T-cell (primary cell): ENCODE measurements at regions not wholly inside any gene's neighbourhood (a gene's known extent, or its start where the extent isn't known, plus 50 kb on each side); places are given as distances from the start of the nearest gene placed in this dataset.

Experiments used
- ATAC-seq, 4 experiments: fragments of 200-7000 bp in 3 of 4; fragments of 150-1000 bp in 1 of 4; cut with Tn5 transposase; replicated peaks in 1 of 4; 1 replicate in 3 of 4; 2 replicates in 1 of 4; pipeline ENCODE4 v1.10.0; 2021; ENCODE audit warnings: moderate library complexity in 3 of 4, mild to moderate bottlenecking in 2 of 4, moderate number of reproducible peaks in 1 of 4
- CTCF ChIA-PET, 2 donors: fragments of 300-600 bp; sonication (Branson Sonifier 250); formaldehyde crosslinking; loops; one replicate each; lab custom pipeline; 2022; ENCODE audit warnings: antibody characterized with exemption in 2 of 2; lab: Charles Lee
- POLR2A ChIA-PET, 2 donors: fragments of 300-600 bp; sonication (Branson Sonifier 250); formaldehyde crosslinking; loops; one replicate each; lab custom pipeline; 2022; ENCODE audit warnings: antibody characterized with exemption in 2 of 2; lab: Charles Lee
- DNase-seq, 35 experiments: peaks; one replicate each; pipeline versions ENCODE4 v3.0.0 to v3.0.0-alpha.2; 2013 to 2023
- H3K27ac ChIP-seq: one replicate; pipeline ENCODE4 v1.5.1; 2013; ENCODE audit warnings: low read length
- H3K27me3 ChIP-seq, 2 experiments: replicated peaks in 1 of 2; 1 replicate in 1 of 2; 2 replicates in 1 of 2; pipeline versions ENCODE4 v1.6.1 to v1.7.0; 2013; ENCODE audit warnings: low read length in 1 of 2, mixed read lengths in 1 of 2; ENCODE audit not compliant: control insufficient read depth in 2 of 2, insufficient read depth in 2 of 2; ENCODE audit errors: extremely low read depth in 1 of 2
- H3K36me3 ChIP-seq, 2 donors: 1 replicate in 1 of 2; 2 replicates in 1 of 2; pipeline versions ENCODE4 v1.6.1 to v1.7.0; 2013; ENCODE audit warnings: low read length in 1 of 2; ENCODE audit not compliant: control insufficient read depth in 2 of 2, insufficient read depth in 1 of 2; ENCODE audit errors: extremely low read depth in 1 of 2
- H3K4me1 ChIP-seq, 2 experiments: 1 replicate in 1 of 2; 2 replicates in 1 of 2; pipeline versions ENCODE4 v1.6.1 to v1.7.0; 2013; ENCODE audit warnings: low read length in 2 of 2, mixed read lengths in 1 of 2; ENCODE audit not compliant: insufficient read depth in 2 of 2, control insufficient read depth in 1 of 2; ENCODE audit errors: extremely low read depth in 1 of 2
- H3K4me3 ChIP-seq, 2 donors: 1 replicate in 1 of 2; 2 replicates in 1 of 2; pipeline versions ENCODE4 v1.5.1 to v1.7.0; 2013; ENCODE audit warnings: mild to moderate bottlenecking in 2 of 2, low read length in 1 of 2, moderate library complexity in 1 of 2; ENCODE audit not compliant: control insufficient read depth in 1 of 2; ENCODE audit errors: extremely low read depth in 1 of 2
- H3K9me3 ChIP-seq: 2 replicates; pipeline ENCODE4 v1.7.0; 2013
- H3K27ac Mint-ChIP-seq, 2 donors: one replicate each; pipeline ENCODE4 v1.8.0; 2020 to 2021; ENCODE audit warnings: mild to moderate bottlenecking in 2 of 2, mixed read lengths in 2 of 2
- H3K27me3 Mint-ChIP-seq, 2 donors: one replicate each; pipeline ENCODE4 v1.8.0; 2021 to 2022; ENCODE audit warnings: mixed read lengths in 2 of 2
- H3K36me3 Mint-ChIP-seq: one replicate; pipeline ENCODE4 v1.8.0; 2021; ENCODE audit warnings: mixed read lengths
- H3K4me1 Mint-ChIP-seq, 3 donors: one replicate each; pipeline ENCODE4 v1.8.0; 2020 to 2022; ENCODE audit warnings: mixed read lengths in 3 of 3, mild to moderate bottlenecking in 1 of 3
- H3K4me3 Mint-ChIP-seq, 3 donors: one replicate each; pipeline ENCODE4 v1.8.0; 2020 to 2022; ENCODE audit warnings: mild to moderate bottlenecking in 3 of 3, mixed read lengths in 3 of 3, moderate library complexity in 3 of 3
- H3K9me3 Mint-ChIP-seq, 3 donors: one replicate each; pipeline ENCODE4 v1.8.0; 2020 to 2022; ENCODE audit warnings: mixed read lengths in 3 of 3
- WGBS: methylation state at CpG from one replicate; pipeline ENCODE4 v1.1.5; 2013; ENCODE audit warnings: missing lambda C conversion rate; ENCODE audit not compliant: insufficient coverage; 5-methylcytosine and 5-hydroxymethylcytosine counted together

- ChIA-PET CTCF (no interaction called here), POLR2A (no interaction called here)
- no peak for DNase-seq
- ATAC-seq, result no peak
- Mint-ChIP-seq H3K27me3 (no peaks in the 10 kb centered on the region), H3K36me3 (no peaks in the 10 kb centered on the region), H3K4me3 (no peak overlapping the region), H3K9me3 (peaks cover 0 to 8% (median 2%) of the 10 kb centered on the region in 3 donors), H3K27ac (no peak overlapping the region), H3K4me1 (no peaks in the 10 kb centered on the region)
- no peak overlapping the region for H3K4me3 ChIP-seq
- H3K9me3 ChIP-seq, result no peaks in the 10 kb centered on the region
- H3K4me1 ChIP-seq, result no peaks in the 10 kb centered on the region
- H3K36me3 ChIP-seq, result no peaks in the 10 kb centered on the region
- no CpG with 5 or more reads among the region's 3 CpGs for WGBS
- H3K27ac ChIP-seq, result no peak overlapping the region
- no peaks in the 10 kb centered on the region for H3K27me3 ChIP-seq
Observed at GRCh38 chr2:185179743-185180142, 558.9 kb upstream of the FSIP2 start.

DNA sequence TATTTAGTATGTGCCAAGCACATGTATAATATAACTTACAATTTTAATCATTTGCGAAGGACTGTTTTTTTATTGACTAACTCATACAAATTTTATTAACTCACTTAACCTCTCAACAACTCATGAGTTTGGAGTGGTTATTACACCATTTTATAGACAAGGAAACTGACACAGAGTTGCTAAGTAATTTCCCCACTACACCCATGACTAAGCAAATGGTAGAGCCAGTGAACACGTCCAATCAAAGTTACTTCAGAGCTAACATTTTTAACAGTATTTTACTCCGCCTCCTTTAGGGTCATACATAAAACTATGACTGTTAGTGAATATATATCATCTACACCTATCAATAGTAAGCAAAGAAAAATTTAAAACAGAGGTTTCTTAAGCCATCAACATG, 556.7 kb upstream of the FSIP2 start:
- no CpG with 5 or more reads among the region's 3 CpGs for WGBS
- DNase-seq (no peak), ATAC-seq (no peak)
- no peaks in the 10 kb centered on the region for H3K4me1 ChIP-seq
- no peak overlapping the region for H3K4me3 ChIP-seq
- H3K9me3 Mint-ChIP-seq, result peaks cover 0 to 13% (median 4%) of the 10 kb centered on the region in 3 donors
- POLR2A ChIA-PET, result no interaction called here
- CTCF ChIA-PET, result no interaction called here
- no peak overlapping the region for H3K27ac Mint-ChIP-seq
- no peaks in the 10 kb centered on the region for H3K9me3 ChIP-seq
- H3K27ac ChIP-seq, result no peak overlapping the region
- H3K4me3 Mint-ChIP-seq, result no peak overlapping the region
- H3K4me1 Mint-ChIP-seq, result no peaks in the 10 kb centered on the region
- H3K27me3 ChIP-seq, result no peaks in the 10 kb centered on the region
- H3K36me3 Mint-ChIP-seq, result no peaks in the 10 kb centered on the region
- no peaks in the 10 kb centered on the region for H3K27me3 Mint-ChIP-seq
- H3K36me3 ChIP-seq, result no peaks in the 10 kb centered on the region

GRCh38 chr2:185185044-185185443, 553.6 kb upstream of the FSIP2 start:
- no peaks in the 10 kb centered on the region for H3K4me1 Mint-ChIP-seq
- peaks cover 0 to 15% (median 6%) of the 10 kb centered on the region in 3 donors for H3K9me3 Mint-ChIP-seq
- H3K4me3 Mint-ChIP-seq, result no peak overlapping the region
- no peaks in the 10 kb centered on the region for H3K36me3 Mint-ChIP-seq
- Histone ChIP-seq H3K27ac (no peak overlapping the region), H3K9me3 (no peaks in the 10 kb centered on the region), H3K36me3 (no peaks in the 10 kb centered on the region), H3K27me3 (no peaks in the 10 kb centered on the region), H3K4me3 (no peak overlapping the region), H3K4me1 (no peaks in the 10 kb centered on the region)
- ATAC-seq (peak in 1 of 4 experiments; percentile 19), DNase-seq (no peak)
- no peaks in the 10 kb centered on the region for H3K27me3 Mint-ChIP-seq
- CTCF ChIA-PET, result no interaction called here
- no peak overlapping the region for H3K27ac Mint-ChIP-seq
- WGBS, result 50% methylated on average over 4 of the region's 4 CpGs
- POLR2A ChIA-PET, result interaction anchor here in 1 of 2 donors (0.6 kb wide), 1 partner anchor 181 kb away, joined by 3 read pairs; no protein-coding TSS in a partner anchor

DNA sequence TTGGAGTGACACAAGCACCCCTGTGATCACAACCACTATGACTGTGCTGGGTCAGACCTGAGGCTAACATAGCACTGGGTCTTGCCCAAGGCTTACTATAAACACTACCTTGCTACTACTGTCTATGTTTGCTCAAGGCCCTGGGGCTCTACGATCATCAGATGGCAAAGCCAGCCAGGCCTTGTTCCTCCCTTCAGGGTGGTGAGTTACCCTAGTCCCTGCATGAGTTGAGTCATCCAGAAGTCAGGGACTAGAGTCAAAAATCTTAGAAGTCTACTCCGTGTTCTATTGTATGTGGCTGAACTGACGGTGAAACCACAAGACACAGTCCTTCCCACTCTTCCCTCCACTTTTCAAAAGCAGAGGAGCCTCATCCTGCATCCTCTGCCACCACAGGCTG, 551.2 kb upstream of the FSIP2 start:
- H3K27ac ChIP-seq, result no peak overlapping the region
- Mint-ChIP-seq H3K4me1 (no peaks in the 10 kb centered on the region), H3K4me3 (no peak overlapping the region)

DNA sequence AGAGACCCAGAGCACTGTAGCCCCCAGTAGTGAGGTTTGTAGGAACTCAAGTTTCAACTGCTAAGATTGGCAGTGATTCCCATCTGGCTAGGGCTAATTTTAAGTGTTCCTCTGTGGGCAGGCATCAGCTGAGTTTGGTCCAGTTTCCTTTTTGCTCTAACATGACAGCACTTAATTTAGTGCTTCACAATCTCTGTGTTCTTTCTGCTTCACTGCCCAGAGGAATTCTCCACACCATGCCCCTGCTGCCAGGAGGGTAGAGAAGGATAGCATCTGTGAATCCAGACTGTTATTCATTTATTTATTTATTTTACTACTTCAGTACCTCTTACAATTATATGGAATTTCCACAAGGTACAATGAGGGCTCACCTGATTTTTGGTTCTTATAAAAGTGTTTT, 549.9 kb upstream of the FSIP2 start:
- no peaks in the 10 kb centered on the region for H3K27me3 ChIP-seq
- no peak overlapping the region for H3K4me3 Mint-ChIP-seq
- ATAC-seq, result no peak

More for the DNA sequence above, 551.2 kb upstream of the FSIP2 start:
- 80% methylated on average over 3 of the region's 3 CpGs for WGBS
- H3K27ac Mint-ChIP-seq, result no peak overlapping the region
- H3K27me3 Mint-ChIP-seq, result no peaks in the 10 kb centered on the region
- H3K9me3 Mint-ChIP-seq, result peaks cover 0 to 11% (median 4%) of the 10 kb centered on the region in 3 donors
- DNase-seq (no peak), ATAC-seq (no peak)
- no peaks in the 10 kb centered on the region for H3K36me3 Mint-ChIP-seq
- Histone ChIP-seq H3K27me3 (no peaks in the 10 kb centered on the region), H3K9me3 (no peaks in the 10 kb centered on the region), H3K36me3 (no peaks in the 10 kb centered on the region), H3K4me3 (no peak overlapping the region), H3K4me1 (no peaks in the 10 kb centered on the region)
- ChIA-PET POLR2A (no interaction called here), CTCF (no interaction called here)

DNA sequence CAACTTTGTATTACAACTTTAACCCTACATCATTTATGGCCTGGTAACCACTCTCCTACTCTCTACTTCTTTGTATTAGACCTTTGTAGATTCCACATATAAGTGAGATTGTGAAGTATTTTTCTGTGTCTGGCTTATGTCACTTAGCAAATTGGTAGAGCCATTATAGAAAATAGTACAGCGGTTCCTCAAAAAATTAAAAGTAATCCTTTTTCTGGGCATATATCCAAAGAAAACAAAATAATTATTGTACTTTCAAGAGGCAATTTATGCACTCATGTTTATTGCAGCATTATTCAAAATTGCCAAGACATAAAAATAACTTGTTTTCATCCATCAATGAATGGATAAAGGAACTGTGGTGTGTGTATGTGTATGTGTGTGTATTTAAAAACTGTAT, 537.5 kb upstream of the FSIP2 start:
- ChIA-PET CTCF (no interaction called here), POLR2A (no interaction called here)
- no peak overlapping the region for H3K27ac ChIP-seq
- no peaks in the 10 kb centered on the region for H3K4me1 Mint-ChIP-seq
- H3K4me3 Mint-ChIP-seq, result no peak overlapping the region
- H3K36me3 ChIP-seq, result no peaks in the 10 kb centered on the region
- no peak overlapping the region for H3K4me3 ChIP-seq
- no peaks in the 10 kb centered on the region for H3K36me3 Mint-ChIP-seq
- H3K4me1 ChIP-seq, result no peaks in the 10 kb centered on the region
- WGBS, result no CpG with 5 or more reads among the region's 1 CpG
- H3K9me3 Mint-ChIP-seq, result peaks cover 0 to 9% (median 1%) of the 10 kb centered on the region in 3 donors
- no peak for DNase-seq
- no peaks in the 10 kb centered on the region for H3K27me3 Mint-ChIP-seq
- no peaks in the 10 kb centered on the region for H3K9me3 ChIP-seq
- no peak overlapping the region for H3K27ac Mint-ChIP-seq
- no peaks in the 10 kb centered on the region for H3K27me3 ChIP-seq
- no peak for ATAC-seq

More for the DNA sequence above, 549.9 kb upstream of the FSIP2 start:
- ChIA-PET POLR2A (no interaction called here), CTCF (no interaction called here)
- no peaks in the 10 kb centered on the region for H3K4me1 Mint-ChIP-seq
- H3K36me3 Mint-ChIP-seq, result no peaks in the 10 kb centered on the region
- no peak overlapping the region for H3K27ac Mint-ChIP-seq
- H3K9me3 Mint-ChIP-seq, result peaks cover 4 to 11% (median 6%) of the 10 kb centered on the region in 3 donors
- Histone ChIP-seq H3K4me3 (no peak overlapping the region), H3K9me3 (no peaks in the 10 kb centered on the region), H3K27ac (no peak overlapping the region), H3K36me3 (no peaks in the 10 kb centered on the region), H3K4me1 (no peaks in the 10 kb centered on the region)
- no peaks in the 10 kb centered on the region for H3K27me3 Mint-ChIP-seq
- no peak for DNase-seq

GRCh38 chr2:185202381-185202780, 536.2 kb upstream of the FSIP2 start:
- no peaks in the 10 kb centered on the region for H3K4me1 ChIP-seq
- H3K9me3 ChIP-seq, result no peaks in the 10 kb centered on the region
- no peak overlapping the region for H3K27ac Mint-ChIP-seq
- CTCF ChIA-PET, result no interaction called here
- no peaks in the 10 kb centered on the region for H3K27me3 ChIP-seq
- POLR2A ChIA-PET, result no interaction called here
- WGBS, result no CpG with 5 or more reads among the region's 2 CpGs
- no peak overlapping the region for H3K27ac ChIP-seq
- H3K36me3 Mint-ChIP-seq, result no peaks in the 10 kb centered on the region
- no peaks in the 10 kb centered on the region for H3K36me3 ChIP-seq
- H3K9me3 Mint-ChIP-seq, result peaks cover 0 to 11% (median 0%) of the 10 kb centered on the region in 3 donors
- no peaks in the 10 kb centered on the region for H3K27me3 Mint-ChIP-seq
- no peak overlapping the region for H3K4me3 Mint-ChIP-seq
- DNase-seq, result no peak
- ATAC-seq, result no peak
- H3K4me3 ChIP-seq, result no peak overlapping the region
- H3K4me1 Mint-ChIP-seq, result no peaks in the 10 kb centered on the region
